GM12874 (cell line): ENCODE measurements at regions not wholly inside any gene's neighbourhood (a gene's known extent, or its start where the extent isn't known, plus 50 kb on each side); places are given as distances from the start of the nearest gene placed in this dataset.

Experiments
- TF ChIP-seq, protein P1 (sequence below): IDR thresholded peaks from 2 replicates; pipeline ENCODE4 v1.5.1; 2011; ENCODE audit warnings: low read depth, mild to moderate bottlenecking, control low read depth, low read length, moderate library complexity; ENCODE audit not compliant: insufficient read depth

DNA sequence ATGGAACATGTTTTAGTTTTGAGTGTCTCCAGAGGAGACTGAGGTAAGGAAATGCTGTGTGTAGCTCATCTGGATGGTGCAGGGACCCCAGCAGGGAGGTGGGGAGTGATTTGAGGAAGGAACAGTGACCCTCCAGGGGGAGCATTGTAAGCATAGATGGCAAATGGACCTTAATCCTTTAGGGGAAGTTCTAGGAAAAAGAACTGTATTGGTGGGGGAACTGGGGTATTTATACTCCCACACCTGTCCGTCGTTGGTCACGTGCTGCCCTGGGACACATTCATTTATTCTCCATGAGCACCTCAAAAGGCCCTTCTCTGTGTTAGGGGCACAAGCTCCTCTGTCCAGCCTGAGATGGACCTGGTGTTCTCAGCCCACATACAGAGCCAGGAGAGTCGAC lies 233.9 kb upstream of the HDAC4 start:
- TF ChIP-seq, protein P1, sequence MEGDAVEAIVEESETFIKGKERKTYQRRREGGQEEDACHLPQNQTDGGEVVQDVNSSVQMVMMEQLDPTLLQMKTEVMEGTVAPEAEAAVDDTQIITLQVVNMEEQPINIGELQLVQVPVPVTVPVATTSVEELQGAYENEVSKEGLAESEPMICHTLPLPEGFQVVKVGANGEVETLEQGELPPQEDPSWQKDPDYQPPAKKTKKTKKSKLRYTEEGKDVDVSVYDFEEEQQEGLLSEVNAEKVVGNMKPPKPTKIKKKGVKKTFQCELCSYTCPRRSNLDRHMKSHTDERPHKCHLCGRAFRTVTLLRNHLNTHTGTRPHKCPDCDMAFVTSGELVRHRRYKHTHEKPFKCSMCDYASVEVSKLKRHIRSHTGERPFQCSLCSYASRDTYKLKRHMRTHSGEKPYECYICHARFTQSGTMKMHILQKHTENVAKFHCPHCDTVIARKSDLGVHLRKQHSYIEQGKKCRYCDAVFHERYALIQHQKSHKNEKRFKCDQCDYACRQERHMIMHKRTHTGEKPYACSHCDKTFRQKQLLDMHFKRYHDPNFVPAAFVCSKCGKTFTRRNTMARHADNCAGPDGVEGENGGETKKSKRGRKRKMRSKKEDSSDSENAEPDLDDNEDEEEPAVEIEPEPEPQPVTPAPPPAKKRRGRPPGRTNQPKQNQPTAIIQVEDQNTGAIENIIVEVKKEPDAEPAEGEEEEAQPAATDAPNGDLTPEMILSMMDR: no peak

DNA sequence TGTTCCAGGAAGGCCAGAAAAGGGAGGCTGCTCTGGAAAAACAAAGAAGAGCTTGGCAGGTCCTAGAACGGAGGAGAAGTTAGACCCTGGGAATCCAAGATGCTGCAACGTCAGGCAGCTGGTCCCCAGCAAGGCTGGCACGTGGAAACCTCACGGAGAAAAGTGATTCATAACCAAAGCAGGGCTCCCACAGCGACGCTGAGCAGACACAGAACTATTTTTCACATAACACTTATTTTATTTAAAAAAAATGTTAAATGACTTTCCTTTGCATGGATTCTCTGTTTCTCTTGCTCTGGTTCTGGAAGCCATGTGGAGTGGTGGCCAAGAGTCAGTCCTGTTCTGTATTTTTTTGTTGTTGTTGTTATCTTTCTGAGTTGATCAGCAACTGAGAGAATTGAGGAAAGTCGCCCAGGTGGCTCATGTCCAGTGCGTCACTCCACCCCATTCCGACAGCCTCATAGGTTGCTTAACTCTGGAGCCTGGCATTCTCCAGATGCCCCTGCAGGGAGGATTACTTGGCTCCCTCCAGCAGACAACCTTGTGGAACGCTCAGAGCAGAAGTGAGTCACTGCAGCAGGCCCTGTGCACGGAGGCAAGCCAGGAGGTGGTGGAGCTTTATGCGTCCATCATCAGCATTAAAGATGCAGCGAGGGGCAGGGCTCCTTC lies 229.9 kb upstream of the HDAC4 start:
- TF ChIP-seq, protein P1: no peak

DNA sequence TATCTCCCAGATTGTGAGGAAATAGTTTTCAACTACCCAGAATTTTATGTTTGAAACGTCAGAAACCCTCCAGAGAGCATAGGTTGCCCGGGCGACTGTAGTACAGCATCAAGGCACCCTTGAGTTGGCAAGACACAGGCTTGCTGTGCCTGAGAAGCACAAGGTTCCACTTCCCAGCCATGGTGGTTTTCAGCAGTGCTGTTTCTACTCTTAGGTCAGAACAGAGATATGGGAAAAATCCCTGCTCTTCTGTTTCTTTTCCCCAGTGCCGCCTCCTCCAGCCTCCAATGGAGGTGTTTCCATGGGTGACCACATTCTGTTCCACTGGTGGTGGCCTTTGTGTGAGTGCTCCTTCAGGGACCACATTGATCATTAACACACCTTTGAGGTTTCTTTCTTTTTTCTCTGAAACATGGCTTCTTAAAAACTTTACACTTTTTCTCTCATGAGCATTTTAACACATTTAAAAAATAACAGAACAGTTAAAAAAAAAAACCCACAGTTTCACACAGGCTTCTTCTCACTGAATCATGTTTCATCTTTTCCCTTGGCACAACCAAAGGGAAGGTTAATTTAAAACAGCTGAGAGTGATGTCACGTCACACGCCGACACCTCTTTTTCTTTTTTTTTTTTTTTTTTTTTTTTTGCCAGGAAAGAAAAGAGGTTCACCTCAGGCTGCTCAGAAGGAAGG lies 229.3 kb upstream of the HDAC4 start:
- TF ChIP-seq, protein P1: no peak

DNA sequence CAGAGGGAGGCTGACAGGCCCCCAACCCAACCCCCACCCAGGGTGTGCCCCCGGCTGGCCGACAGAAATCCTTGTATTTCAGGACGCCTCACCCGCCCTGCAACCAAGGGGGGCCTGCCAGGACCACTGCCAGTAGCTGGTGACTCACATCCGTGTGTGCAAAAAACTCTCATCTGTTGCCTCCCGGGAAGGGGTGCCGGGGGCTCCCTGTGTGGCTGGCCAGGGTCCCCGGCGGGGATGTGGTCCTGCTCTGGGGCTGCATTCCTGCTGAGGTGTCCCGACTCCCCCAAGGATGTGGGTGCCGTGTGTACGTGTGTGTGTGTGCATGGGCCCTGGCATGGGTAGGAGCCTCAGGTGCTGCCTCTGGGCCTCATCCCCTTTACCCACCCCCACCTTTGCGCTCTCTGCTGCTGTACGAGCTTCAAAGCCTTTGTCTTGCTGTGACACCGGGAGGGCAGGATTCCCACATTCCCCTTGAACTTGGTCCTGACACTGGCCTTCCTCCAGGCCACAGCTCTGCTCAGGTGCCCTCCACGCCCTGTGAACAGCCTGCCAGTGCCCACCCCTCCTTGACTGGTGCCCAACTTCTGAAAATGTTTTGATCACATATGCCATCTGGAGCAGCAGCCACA lies 226.3 kb upstream of the HDAC4 start:
- TF ChIP-seq, protein P1: no peak

DNA sequence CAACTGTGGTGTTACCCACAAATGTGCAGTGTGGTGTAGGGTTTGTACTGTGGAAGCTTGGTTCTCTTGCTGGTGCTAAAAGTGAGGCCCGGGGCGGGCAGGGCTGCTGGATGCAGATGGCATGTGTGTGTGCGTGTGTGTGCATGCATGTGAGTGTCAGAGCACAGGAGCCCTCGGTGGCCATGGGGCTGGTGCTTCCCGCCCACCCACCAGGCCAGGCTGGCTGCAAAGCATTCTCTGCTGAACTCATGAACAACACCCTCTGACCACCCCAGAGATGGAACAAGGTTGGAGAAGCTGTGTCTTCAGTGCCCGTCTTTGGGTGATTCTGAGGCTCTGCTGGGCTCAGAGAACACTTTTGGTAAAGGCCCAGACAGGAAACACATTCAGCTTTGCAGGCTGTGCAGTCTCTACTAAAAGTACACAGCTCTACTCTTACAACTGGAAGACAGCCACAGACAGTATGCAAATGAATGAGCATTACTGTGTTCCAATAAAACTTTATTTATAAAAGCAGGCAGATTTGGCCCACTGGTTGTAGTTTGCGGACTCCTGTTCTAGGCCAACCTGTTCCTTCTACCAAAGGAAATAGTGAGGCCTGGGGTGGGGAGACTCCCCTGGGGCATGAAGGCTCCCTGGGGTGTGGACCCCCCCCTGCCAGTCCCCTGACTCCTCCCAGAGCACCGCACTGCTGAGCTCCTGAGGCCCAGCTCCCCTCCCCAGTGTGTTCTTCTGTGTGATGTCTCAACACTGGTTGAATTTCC lies 225.3 kb upstream of the HDAC4 start:
- TF ChIP-seq, protein P1: no peak

DNA sequence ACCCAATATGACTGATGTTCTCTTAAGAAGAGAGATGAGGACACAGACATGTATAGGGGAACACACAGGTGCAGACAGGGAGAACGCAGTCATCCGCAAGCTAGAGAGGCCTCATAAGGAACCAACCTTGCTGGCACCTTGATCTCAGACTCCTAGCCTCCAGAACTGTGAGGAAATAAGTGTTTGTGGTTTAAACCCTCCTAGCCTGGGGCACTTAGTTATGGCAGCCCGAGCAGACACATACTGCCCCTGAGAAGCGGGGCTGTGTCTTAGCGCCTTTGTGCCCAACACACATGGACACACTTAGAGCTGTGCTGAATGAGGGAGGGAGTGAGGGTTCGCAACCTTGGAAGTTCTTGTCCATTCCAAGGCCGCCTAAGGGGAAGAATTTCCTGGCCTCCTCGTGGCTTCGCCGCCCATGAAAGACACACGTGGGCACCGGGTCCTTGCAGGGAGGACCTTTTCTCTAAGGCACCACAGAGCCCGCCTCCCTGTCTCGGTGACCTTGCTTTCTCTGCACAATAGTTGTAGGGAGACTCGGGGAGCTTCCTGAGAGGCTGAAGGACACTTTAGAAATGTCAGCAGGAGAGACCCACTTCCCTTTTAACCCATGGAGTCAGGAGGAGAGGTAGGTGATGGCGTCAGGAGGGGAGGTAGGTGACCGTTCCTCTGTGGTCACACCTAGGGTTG lies 224.5 kb upstream of the HDAC4 start:
- TF ChIP-seq, protein P1: no peak
